Astrocyte of the hippocampus (primary cell): ENCODE measurements at regions not wholly inside any gene's neighbourhood (a gene's known extent, or its start where the extent isn't known, plus 50 kb on each side); places are given as distances from the start of the nearest gene placed in this dataset.
A peak's percentile ranks its signal among the peaks of the same experiment; 100 is the strongest.

Experiments
- DNase-seq: peaks from one replicate; pipeline ENCODE4 v3.0.0; 2011; ENCODE audit warnings: low read depth, low spot score

DNA sequence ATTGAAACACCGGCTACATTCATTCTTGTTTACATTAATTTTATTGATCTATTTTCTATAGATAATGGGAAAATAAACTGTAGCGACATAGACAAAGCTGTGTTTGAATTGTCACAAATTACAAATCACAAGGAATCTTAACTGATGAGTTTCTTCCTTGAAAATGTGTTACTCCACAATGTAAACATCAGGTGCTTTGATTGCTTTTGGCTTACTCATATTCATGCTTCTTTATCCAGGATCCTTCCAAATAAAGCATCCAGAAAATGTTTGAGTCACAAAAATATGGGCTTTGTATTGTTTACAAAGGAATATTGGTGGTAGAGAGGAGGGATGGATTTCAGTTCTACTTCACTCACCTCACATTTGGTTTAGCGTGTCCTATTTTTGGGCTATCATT, 64.0 kb downstream of the BMP2 start:
- no peak for DNase-seq

DNA sequence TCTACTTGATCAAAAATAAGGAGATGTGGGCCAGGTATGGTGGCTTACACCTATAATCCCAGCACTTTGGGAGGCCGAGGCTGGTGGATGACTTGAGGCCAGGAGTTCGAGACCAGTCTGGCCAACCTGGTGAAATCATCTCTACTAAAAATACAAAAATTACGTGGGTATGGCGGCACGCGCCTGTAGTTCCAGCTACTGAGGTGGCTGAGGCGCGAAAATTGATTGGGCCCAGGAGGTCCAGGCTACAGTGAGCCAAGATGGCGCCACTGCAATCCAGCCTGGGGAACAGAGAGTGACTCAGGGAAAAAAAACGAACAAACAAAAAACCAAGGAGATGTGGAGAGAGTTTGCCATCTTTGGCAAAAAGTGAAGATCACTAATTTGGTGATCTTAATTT, 65.3 kb downstream of the BMP2 start:
- no peak for DNase-seq

DNA sequence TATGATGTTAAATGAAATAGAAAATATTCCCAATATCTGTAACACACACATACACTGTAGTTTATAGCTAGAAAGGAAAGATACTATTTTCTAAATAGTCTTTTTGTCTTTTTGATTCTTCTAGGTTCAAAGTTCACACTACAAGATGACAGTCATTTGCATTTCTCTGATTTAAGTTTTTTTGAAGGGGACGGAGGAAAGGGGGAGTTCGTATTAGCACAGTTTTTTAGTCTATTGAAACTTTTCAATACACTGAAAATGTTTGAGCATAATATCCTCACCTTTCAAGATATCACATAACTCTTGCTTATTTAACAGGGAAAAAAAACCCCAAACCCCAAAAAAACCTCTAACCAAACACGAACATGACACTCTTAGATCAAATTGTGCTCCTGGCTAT, 68.1 kb downstream of the BMP2 start:
- no peak for DNase-seq

DNA sequence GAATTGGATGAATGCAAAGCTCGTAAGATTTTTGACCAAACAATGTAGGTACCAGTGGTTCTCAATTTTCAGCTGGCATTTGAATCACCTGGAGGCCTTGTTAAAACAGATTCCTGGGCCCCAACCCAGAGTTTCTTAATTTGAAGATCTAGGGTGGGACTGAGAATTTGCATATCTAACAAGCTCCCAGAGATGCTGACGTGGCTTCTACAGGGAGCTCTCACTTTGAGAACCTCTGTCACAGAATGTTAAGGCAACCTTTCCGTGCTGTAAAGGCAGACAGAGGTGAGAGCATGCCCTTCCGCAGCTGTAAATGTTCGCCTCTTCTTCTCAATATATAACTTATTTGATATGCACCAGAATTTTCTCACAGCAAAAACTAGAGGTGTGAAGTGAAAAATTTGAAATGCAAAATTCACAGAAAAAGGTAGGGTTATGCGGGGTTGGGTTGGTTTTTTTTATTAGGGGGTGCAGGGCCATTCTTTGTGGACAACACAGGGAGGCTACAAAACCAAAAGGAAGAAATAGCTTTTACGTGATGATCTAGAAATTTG, 69.4 kb downstream of the BMP2 start:
- DNase-seq, result no peak

DNA sequence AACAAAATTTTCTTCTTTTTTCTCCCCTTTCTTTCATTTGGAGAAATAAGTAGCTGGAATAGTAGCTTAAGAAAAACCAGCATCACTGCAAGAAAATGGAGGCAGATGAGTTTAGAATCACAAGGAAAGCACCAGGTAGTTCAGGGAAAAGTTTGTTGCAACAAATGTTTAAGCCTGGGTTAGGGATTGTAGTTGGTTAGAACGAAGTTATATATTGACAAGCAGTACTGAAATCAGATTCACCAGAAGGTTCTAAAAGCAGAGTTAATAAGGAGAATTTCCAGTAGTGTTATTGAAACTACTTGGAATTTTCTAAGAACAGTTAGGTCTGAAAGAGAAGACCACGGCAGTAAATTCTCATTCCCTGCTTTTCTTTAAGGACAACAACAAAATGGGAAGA, 70.2 kb downstream of the BMP2 start:
- no peak for DNase-seq

DNA sequence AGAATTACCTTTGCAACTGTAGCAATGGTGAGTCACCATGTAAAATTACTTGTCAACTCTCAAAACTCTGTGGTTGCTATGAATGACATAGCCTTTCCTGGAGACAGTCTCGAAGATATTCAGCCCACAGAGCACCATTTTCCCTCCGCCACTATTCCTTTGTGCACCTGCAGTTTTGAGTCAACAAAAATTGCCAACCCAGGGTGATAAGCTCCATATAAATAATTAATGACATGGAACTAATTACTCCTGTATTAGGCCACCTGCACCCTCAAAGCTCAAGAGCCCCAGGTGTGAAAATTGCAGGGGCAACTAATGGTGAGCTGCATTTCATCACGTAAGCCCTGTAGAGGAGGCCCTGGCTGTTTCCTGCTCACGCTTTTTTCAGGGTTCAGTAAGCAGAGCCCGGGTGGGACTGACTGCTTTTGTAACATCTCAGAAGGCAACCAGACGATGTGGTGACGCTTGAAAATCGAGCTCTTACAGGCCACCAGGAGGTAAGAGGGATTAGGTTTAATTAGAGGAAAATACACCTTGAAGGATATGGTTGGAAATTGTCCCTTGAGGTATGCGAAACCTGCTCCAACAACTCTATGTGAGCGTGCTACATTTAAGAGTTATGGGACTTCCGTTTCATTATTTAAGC, 70.8 kb downstream of the BMP2 start:
- no peak for DNase-seq

DNA sequence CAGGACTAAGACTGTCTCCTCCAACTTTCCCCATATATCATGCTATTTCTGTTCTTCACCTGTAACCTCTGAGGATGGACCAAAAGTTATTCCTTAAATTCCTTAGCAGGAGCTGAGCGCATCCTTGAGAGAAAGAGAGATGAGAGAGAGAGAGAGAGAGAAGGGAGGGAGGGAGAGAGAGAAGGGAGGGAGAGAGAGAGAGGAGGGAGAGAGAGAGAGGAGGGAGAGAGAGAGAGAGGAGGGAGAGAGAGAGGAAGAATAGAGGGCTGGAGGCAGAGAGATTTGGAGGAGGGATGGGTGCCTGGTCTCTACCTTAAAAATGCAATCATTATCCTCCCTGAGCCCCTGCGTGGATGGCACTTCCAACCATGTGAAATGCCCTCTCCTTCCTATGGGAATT, 73.6 kb downstream of the BMP2 start:
- DNase-seq, result no peak

DNA sequence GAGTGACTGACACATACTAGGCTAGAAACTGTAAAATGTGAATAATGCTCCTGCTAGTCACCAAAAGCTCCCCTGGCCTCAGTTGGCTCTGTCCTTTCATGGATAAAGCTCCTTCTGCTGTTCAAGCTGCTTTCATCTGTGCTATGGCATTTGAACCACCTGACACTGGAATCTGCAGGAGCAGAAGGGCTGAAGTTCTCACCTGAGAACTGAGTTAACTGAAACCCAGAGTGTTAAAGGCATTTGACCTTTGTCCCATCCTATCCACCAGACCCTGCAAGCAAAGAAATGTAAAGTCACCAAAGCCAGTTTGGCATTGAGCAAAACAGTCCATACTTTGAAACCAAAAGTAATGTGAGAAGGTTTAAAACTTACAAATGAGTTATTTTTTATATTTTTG, 77.7 kb downstream of the BMP2 start:
- no peak for DNase-seq

DNA sequence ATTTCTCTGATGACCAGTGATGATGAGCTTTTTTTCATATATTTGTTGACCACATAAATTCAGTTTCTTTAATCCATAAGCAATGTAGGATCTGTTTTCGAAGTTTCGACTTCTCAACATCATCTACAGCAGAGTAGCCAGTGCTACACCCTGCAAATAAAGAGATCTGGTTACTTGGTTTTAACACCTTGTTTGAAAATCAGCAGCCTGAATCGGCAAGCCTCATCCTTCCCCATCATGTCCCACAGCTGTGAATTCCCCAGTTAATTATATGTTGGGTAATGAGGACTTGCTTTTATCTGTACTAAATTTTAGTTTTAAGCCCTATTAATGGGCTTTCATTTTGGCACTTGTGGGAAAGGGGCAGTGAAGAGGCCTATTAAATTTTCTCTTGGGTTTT, 80.6 kb downstream of the BMP2 start:
- no peak for DNase-seq

DNA sequence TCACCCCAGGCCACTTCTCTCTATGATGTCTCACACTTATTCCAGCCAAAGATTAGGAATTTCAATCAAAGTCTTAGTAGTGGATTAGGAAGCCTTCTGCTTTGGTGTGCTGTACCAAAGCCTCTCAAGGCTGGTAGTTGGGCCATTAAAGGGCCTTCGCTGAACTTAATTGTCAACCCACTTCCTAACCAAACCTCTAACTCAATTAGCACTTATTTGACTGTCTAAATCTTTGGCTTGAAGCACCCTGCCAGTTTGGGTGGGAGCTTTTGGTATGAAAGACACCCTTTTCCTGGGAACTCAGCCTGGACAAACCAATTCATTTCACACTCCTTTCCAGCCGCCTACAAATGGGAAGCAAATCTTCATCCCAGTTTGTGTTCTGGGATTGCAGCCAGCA, 81.5 kb downstream of the BMP2 start:
- no peak for DNase-seq

DNA sequence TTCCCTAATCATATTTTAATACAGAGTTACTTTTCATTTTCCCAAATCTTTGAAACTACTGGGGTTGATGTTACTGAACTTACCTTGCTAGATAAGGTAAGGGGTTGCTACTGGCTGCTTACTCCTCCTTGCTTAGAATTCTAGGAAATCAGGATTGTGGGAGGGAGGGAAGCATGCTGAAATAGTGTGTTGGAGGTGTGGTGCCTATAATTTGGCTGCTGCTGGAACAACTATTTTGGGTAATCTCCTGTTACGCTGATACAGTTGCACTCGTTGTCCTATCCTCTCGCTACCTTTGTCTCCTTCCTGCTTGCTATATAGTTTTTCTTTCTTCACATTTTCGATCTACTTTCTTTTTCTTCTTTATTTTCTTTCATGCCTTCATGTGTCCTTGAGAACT, 83.7 kb downstream of the BMP2 start:
- no peak for DNase-seq

DNA sequence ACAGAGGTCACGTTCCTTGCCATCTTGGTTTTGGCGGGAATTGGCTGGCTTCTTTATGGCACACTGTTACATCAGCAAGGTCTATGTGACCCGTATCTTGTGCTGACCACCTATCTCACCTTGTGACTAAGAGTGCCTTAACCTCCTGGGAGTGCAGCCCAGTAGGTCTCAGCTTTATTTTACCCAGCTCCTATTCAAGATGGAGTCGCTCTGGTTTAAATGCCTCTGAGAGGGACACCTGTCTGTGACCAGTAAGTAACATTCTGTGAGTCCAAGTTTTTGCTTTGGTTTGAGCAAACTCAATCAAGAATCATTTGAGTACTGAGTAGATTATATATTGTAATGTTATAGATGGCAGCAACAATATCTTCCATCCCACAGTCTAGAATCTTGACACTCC, 85.0 kb downstream of the BMP2 start:
- no peak for DNase-seq

DNA sequence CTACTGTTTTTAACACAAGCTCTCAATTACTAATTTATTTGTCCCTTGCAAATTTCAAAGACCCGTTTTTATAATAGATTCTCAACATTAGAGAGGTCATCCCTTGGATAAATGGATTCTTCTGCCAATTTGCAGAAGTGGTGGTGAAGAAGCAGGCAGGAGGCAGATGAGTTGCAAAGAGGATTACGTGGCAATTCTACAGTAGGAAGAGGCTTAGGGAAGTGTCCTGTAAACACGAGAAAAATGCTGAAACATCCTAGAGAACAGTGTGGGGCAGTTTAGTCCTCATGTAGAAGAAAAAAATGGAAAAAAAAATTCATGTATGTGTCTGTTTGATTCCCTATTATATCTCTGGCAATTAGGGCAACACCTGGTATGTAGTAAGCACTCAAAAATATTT, 87.6 kb downstream of the BMP2 start:
- DNase-seq, result no peak

DNA sequence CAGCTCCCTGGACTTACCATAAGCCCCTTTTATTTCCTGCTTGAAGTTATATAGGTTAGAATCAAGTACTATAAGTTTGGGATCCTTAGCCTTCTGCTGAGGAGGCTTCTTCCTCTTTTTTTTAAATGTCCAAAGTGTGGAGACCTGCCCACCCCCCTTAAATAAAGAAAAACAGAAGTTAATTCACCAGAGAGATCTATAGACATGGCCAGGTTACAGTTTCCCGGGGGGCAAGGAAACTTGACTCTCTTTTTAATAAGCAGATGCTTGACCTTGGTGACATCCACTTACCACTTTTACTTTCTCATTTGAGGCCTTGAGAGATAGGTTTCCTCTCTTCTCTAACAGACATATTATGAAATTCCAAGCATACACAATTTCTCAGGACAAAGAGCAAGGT, 88.3 kb downstream of the BMP2 start:
- no peak for DNase-seq

DNA sequence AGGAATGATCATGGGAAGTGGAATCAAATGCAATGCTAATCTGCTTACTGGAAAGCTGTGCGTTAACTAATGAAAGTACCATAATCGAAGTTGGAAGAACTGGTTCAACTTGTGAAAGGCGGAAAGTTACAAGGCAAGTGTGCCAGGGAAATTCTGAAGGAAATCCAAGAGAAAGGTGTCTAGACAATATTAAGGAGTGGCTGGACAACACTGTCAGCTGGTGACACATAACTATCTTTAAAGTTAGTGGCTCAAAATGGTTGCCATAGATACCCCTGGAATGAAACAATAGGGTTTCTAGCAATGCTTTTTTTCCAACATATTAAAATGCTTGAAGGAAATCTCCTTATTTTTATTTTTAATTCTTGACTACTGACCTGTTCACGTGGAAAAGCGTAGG, 90.4 kb downstream of the BMP2 start:
- no peak for DNase-seq

DNA sequence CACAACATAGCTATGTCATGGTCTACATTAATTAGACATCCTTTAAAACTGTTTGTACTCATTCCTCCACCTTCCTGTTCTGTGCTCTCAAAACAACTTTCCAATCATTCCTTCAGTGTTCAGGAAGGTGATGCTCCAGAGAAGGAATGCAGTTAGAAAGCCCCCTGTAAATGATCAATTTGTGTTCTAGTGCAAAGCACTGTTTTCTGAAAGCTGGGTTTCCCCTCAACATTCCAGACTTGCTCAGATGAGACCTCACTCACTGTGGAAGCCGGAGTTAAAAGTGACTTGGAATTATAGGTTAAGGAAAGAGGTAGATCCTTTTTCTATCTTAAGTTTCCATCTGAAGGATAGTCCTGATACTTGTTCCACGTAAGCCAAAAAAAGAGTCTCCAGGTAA, 95.9 kb downstream of the BMP2 start:
- no peak for DNase-seq

DNA sequence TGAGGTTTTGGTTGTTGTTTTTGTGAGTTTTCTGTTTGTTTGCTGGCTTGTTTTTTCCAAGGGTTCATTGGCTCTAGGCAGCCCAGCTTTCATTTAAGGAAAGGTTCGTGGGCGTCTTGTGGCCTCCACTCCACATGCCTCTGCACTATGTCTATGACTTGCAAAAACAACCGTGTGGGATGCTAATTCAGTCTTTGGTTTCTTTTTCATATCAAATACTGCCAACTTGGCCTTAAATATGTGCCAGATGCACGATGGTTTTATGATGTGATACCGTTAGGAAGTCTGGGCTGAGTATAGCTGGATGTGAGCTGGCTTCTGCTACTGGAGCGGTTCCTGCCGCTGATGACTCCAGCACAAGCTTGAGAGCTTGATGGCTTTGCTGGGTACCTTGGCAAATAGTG, 96.3 kb downstream of the BMP2 start:
- peak; percentile 10 for DNase-seq

DNA sequence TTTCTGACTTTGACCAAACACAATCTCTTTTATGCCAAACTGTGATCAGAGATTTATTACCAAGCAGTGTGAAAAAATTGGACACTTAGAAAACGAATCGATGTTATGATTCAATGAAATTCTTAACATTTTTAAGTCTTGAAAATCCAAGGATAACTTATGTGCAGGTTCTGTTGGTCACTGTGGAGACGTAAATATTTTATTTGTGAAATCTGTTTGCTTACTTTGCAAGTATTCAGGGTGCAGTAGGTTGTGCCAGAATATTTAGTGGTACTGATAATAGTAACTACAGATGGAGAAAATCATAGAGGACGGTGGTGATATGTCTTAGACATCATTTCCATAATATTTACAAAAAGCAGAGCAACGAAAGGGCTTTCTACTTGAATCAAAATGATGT, 97.3 kb downstream of the BMP2 start:
- DNase-seq, result no peak

DNA sequence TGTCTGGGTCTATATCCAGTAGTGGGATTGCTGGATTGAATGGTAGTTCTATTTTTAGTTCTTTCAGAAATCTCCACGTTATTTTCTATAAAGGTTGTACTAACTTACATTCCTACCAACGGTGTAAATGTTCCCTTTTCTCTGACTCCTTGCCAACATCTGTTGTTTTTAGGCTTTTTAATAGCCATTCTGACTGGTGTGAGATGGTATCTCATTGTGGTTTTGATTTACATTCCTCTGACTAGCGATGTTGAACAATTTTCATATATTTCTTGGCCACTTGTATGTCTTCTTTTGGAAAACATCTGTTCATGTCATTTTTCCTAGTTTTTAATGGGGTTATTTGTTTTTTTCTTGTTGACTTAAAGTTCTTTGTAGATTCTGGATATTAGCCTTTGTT, 99.3 kb downstream of the BMP2 start:
- no peak for DNase-seq

DNA sequence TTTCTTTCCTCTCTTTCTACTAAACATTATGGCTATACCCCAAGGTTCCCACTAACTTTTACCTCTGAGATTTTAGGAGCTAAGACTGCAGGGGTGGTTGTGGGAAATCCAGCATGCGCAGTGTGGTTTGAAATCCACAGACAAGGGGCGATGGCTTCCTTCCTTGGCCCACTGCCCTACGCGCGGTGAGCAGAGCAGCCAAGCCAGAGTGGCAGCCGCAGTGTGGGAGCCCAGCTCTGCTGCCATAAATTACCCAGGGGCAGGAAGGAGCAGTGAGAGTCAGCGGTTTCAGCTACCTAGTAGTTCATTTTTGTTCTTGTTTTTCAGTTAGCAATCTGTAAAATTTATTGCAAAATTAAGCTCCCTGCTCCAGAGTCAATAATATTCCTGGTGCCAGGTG, 101.4 kb downstream of the BMP2 start:
- no peak for DNase-seq

DNA sequence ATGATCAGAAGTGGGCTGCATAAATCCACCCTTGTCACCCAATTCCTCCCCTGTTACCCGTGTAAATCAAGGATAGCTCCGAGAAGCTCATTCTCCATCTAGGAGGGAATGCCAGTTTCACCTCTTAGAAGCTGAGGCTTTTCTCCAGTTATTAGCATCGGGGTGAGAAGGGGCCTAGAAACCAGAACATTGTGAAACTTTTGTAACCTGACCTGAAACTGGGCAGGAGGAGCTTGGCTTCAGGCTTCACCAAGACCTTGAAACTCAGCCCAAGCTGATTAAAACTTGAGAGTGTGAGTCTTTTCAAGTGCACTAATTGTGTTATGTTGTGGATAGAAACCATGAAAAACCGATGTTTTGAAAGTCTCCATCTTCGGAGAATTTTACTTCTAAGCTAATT, 103.1 kb downstream of the BMP2 start:
- DNase-seq, result no peak

DNA sequence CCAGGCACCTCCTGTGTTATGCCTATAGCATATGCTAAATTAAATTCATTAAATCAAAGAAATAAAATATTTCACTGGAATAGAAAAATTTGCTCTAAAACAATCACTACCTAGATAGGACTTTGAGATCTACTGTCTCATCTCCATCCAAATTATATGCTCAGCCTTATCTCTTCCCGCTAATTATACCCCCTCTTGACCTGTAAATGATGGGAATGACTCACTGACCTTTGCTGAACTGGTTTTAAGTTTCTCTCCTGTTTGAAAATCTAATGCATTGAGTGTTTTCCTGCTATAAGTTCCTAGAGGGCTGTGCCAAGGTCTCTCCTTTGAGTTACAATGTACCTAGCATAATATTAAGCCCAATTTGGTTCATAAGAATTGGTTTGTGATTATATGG, 110.1 kb downstream of the BMP2 start:
- no peak for DNase-seq

DNA sequence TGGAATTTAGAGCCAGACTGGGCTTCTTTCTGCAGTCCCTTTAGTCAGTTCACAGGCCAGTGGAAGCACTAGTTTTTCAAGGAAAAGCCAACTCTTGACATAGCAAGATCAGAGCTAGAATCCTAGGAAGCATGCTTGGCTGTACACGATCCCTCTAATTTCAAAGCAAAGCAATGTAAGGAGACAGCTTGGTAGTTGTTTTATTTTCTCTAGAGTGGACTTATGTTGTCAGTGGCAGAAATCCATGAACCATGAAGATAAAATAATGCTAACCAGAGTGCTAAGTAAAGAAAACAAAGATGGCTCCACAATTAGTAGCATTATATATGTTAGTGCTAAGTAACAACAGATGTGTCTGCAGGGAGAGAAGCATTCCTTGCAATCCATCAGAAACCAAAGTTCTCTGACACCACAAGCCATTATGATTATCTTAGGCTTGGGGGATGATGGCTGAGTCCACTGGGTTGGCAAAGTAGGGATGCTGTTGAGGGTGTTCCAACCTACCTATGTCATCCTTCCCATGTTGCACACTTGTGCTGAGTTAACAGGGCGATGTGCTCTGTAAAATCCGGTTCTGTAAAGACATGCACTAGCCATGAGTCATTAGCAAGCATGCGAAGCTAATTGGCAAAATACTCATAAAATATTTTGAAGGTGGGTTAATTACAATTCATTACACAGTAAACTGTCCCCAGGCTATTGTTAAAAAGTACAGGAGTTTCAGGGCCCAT, 115.2 kb downstream of the BMP2 start:
- DNase-seq, result peak; percentile 42

DNA sequence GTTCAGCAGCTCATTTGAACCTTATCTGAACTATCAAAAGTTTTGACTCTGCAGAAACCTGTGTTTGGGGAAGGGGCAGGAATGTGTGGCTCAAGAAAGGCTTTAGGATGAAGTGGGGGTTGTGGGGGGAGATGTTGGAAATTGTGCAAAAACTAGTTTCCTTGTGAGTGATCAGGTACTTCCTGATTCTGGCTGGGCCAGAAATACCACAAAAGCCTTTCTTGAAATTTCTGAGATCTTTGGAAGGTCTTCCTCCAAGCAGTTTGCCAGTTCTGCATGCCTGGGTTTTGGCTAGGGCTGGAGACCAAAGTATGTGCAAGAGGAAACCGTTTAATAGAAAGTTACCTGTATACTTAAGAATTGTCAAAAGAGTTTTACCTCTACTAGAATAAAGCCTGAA, 116.6 kb downstream of the BMP2 start:
- no peak for DNase-seq
